CD14-positive monocyte (primary cell): ENCODE measurements at regions not wholly inside any gene's neighbourhood (a gene's known extent, or its start where the extent isn't known, plus 50 kb on each side); places are given as distances from the start of the nearest gene placed in this dataset.

Source experiments
- DNase-seq, 3 donors: peaks; one replicate each; pipeline ENCODE4 v3.0.0-alpha.2; 2011 to 2022
- H2AFZ ChIP-seq: 2 replicates; pipeline ENCODE4 v1.6.0; 2012; ENCODE audit warnings: mild to moderate bottlenecking, low read depth, low read length, inconsistent platforms; ENCODE audit not compliant: insufficient read depth, poor library complexity, severe bottlenecking
- H3K27ac ChIP-seq, 2 donors: 1 replicate in 1 of 2; 2 replicates in 1 of 2; pipeline ENCODE4 v1.5.1; 2012 to 2013; ENCODE audit warnings: low read length in 2 of 2, control low read depth in 1 of 2, inconsistent platforms in 1 of 2, low read depth in 1 of 2, mild to moderate bottlenecking in 1 of 2
- H3K27me3 ChIP-seq, 2 donors: one replicate each; pipeline versions ENCODE4 v1.6.0 to v1.6.1; 2011 to 2013; ENCODE audit warnings: low read length in 2 of 2; ENCODE audit not compliant: control insufficient read depth in 2 of 2, insufficient read depth in 2 of 2
- H3K36me3 ChIP-seq, 2 donors: replicated peaks in 1 of 2; 1 replicate in 1 of 2; 2 replicates in 1 of 2; pipeline versions ENCODE4 v1.5.1 to v1.6.1; 2012 to 2013; ENCODE audit warnings: low read length in 2 of 2, control low read depth in 1 of 2, inconsistent platforms in 1 of 2, mild to moderate bottlenecking in 1 of 2; ENCODE audit not compliant: insufficient read depth in 2 of 2, control insufficient read depth in 1 of 2
- H3K4me1 ChIP-seq, 2 donors: 1 replicate in 1 of 2; 2 replicates in 1 of 2; pipeline versions ENCODE4 v1.5.1 to v1.6.1; 2012 to 2013; ENCODE audit warnings: low read length in 2 of 2, control low read depth in 1 of 2, inconsistent platforms in 1 of 2, mild to moderate bottlenecking in 1 of 2, moderate library complexity in 1 of 2; ENCODE audit not compliant: insufficient read depth in 2 of 2, control insufficient read depth in 1 of 2
- H3K4me2 ChIP-seq: replicated peaks from 2 replicates; pipeline ENCODE3; 2012; ENCODE audit warnings: low read length, moderate library complexity, mild to moderate bottlenecking; ENCODE audit not compliant: poor library complexity, severe bottlenecking; ENCODE audit errors: extremely low read depth
- H3K4me3 ChIP-seq, 3 experiments: fragments of 200-600 bp in 1 of 3; sonication (generic) in 1 of 3; replicated peaks in 1 of 3; 1 replicate in 2 of 3; 2 replicates in 1 of 3; pipeline ENCODE4 v1.5.1; 2011 to 2013; ENCODE audit warnings: low read length in 3 of 3, mild to moderate bottlenecking in 3 of 3, control low read depth in 2 of 3, low read depth in 2 of 3, inconsistent platforms in 1 of 3, moderate library complexity in 1 of 3
- H3K79me2 ChIP-seq: 2 replicates; pipeline ENCODE4 v1.6.0; 2012; ENCODE audit warnings: mild to moderate bottlenecking, control low read depth, inconsistent platforms, low read length, moderate library complexity; ENCODE audit not compliant: insufficient read depth
- H3K9ac ChIP-seq: 2 replicates; pipeline ENCODE4 v1.6.0; 2017; ENCODE audit warnings: low read length, mild to moderate bottlenecking; ENCODE audit not compliant: insufficient read depth, poor library complexity, severe bottlenecking
- H3K9me3 ChIP-seq, 2 donors: replicated peaks in 1 of 2; 1 replicate in 1 of 2; 2 replicates in 1 of 2; pipeline versions ENCODE4 v1.5.1 to v1.6.1; 2012 to 2013; ENCODE audit warnings: low read length in 2 of 2, control low read depth in 1 of 2; ENCODE audit not compliant: control insufficient read depth in 1 of 2, insufficient read depth in 1 of 2
- H4K20me1 ChIP-seq: 2 replicates; pipeline ENCODE4 v1.6.0; 2012; ENCODE audit warnings: mild to moderate bottlenecking, low read length, control low read depth, moderate library complexity; ENCODE audit not compliant: insufficient read depth
- H3K27ac Mint-ChIP-seq, 7 donors: one replicate each; pipeline ENCODE4 v1.8.0; 2020; ENCODE audit warnings: mild to moderate bottlenecking in 7 of 7, mixed read lengths in 7 of 7, moderate library complexity in 6 of 7, inconsistent platforms in 2 of 7
- H3K27me3 Mint-ChIP-seq, 3 donors: one replicate each; pipeline ENCODE4 v1.8.0; 2021 to 2022; ENCODE audit warnings: low read depth in 3 of 3, mild to moderate bottlenecking in 3 of 3, mixed read lengths in 3 of 3, moderate library complexity in 3 of 3, inconsistent platforms in 1 of 3
- H3K36me3 Mint-ChIP-seq, 2 donors: one replicate each; pipeline ENCODE4 v1.8.0; 2020; ENCODE audit warnings: mixed read lengths in 2 of 2, inconsistent platforms in 1 of 2, mild to moderate bottlenecking in 1 of 2
- H3K4me1 Mint-ChIP-seq: one replicate; pipeline ENCODE4 v1.8.0; 2020; ENCODE audit warnings: mild to moderate bottlenecking, mixed read lengths
- H3K4me3 Mint-ChIP-seq, 2 donors: one replicate each; pipeline ENCODE4 v1.8.0; 2020; ENCODE audit warnings: mild to moderate bottlenecking in 2 of 2, mixed read lengths in 2 of 2, moderate library complexity in 1 of 2
- H3K9me3 Mint-ChIP-seq, 7 donors: one replicate each; pipeline ENCODE4 v1.8.0; 2020 to 2022; ENCODE audit warnings: mixed read lengths in 7 of 7, mild to moderate bottlenecking in 6 of 7, moderate library complexity in 6 of 7, inconsistent platforms in 2 of 7
- WGBS: methylation state at CpG from one replicate; pipeline ENCODE4 v1.1.5; 2013; ENCODE audit warnings: missing lambda C conversion rate; ENCODE audit not compliant: insufficient coverage; 5-methylcytosine and 5-hydroxymethylcytosine counted together
- intact Hi-C, 2 donors: fragments of 100-400 bp; cut with micrococcal nuclease; formaldehyde crosslinking; loops; one replicate each; pipeline versions ENCODE4 v1.15.0 to v1.15.1; 2023
- TF ChIP-seq, protein P1 (sequence below): fragments of 200-600 bp; IDR thresholded peaks from one replicate; pipeline ENCODE4 v1.8.0; 2022; ENCODE audit warnings: antibody characterized with exemption, mild to moderate bottlenecking

DNA sequence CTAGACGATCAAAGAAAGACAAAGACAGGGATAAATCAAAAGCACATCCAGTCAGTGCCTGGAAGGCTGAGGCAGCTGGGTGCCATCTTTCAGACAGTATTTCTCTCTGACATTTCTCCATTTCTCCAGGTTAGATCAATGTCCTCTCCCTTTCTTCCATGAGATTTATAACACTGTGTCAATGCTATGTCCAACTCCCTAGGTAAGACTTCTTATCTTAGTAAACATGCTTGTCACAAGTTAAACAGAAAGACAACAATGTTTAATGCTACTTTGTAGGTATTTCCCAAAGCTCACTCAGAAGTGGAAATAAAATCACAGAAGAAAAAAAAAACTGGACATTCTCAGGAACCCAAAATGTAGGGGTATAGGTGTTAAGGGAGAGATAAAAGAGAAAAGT is 113.9 kb downstream of the GPR63 start:
- Histone ChIP-seq H3K27ac (no peak overlapping the region), H2AFZ (no peak overlapping the region), H3K36me3 (no peaks in the 10 kb centered on the region), H4K20me1 (no peaks in the 10 kb centered on the region), H3K79me2 (no peaks in the 10 kb centered on the region), H3K4me2 (no peak overlapping the region), H3K9ac (no peak overlapping the region), H3K4me3 (no peak overlapping the region), H3K27me3 (no peaks in the 10 kb centered on the region), H3K4me1 (no peaks in the 10 kb centered on the region), H3K9me3 (no peaks in the 10 kb centered on the region)
- intact Hi-C loops: no loop called here
- no peaks in the 10 kb centered on the region for H3K36me3 Mint-ChIP-seq
- H3K27ac Mint-ChIP-seq: no peak overlapping the region
- 75% methylated on average over 1 of the region's 1 CpG for WGBS
- H3K4me1 Mint-ChIP-seq: no peaks in the 10 kb centered on the region
- no peak for DNase-seq
- H3K9me3 Mint-ChIP-seq: peaks cover 0 to 2% (median 0%) of the 10 kb centered on the region in 7 donors
- TF ChIP-seq, protein P1, sequence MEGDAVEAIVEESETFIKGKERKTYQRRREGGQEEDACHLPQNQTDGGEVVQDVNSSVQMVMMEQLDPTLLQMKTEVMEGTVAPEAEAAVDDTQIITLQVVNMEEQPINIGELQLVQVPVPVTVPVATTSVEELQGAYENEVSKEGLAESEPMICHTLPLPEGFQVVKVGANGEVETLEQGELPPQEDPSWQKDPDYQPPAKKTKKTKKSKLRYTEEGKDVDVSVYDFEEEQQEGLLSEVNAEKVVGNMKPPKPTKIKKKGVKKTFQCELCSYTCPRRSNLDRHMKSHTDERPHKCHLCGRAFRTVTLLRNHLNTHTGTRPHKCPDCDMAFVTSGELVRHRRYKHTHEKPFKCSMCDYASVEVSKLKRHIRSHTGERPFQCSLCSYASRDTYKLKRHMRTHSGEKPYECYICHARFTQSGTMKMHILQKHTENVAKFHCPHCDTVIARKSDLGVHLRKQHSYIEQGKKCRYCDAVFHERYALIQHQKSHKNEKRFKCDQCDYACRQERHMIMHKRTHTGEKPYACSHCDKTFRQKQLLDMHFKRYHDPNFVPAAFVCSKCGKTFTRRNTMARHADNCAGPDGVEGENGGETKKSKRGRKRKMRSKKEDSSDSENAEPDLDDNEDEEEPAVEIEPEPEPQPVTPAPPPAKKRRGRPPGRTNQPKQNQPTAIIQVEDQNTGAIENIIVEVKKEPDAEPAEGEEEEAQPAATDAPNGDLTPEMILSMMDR: no peak
- H3K27me3 Mint-ChIP-seq: peaks cover 0 to 1% (median 0%) of the 10 kb centered on the region in 3 donors
- H3K4me3 Mint-ChIP-seq: no peak overlapping the region

DNA sequence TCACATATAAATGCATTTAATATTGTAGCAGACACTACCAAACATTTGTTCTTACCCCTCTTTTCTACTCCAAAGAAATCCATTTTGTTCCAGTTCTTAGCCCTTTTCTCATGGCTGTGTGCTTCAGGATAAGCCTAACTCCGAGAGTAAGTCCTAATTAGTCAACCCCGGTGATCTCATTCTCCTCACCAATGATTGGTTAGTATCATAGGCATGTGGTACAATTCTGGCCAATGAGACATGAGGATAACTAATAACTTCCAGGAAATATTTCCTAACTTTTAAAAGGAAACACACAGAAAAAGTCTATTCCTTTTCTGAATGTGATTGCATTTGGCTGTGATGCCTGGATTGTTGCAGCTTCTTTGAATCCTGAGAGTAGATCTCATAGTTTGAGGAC is 116.0 kb downstream of the GPR63 start:
- WGBS: no CpG with 5 or more reads among the region's 2 CpGs
- no peak overlapping the region for H3K4me3 Mint-ChIP-seq
- Histone ChIP-seq H3K27ac (no peak overlapping the region), H4K20me1 (no peaks in the 10 kb centered on the region), H3K4me1 (no peaks in the 10 kb centered on the region), H3K4me2 (no peak overlapping the region), H3K4me3 (no peak overlapping the region), H3K36me3 (no peaks in the 10 kb centered on the region), H3K9ac (no peak overlapping the region), H3K27me3 (no peaks in the 10 kb centered on the region), H3K9me3 (no peaks in the 10 kb centered on the region), H2AFZ (no peak overlapping the region), H3K79me2 (no peaks in the 10 kb centered on the region)
- DNase-seq: no peak
- no peaks in the 10 kb centered on the region for H3K4me1 Mint-ChIP-seq
- TF ChIP-seq, protein P1: no peak
- peaks cover 0 to 3% (median 0%) of the 10 kb centered on the region in 7 donors for H3K9me3 Mint-ChIP-seq
- no peak overlapping the region for H3K27ac Mint-ChIP-seq
- no peaks in the 10 kb centered on the region for H3K36me3 Mint-ChIP-seq
- intact Hi-C loops: no loop called here
- H3K27me3 Mint-ChIP-seq: peaks cover 0 to 1% (median 0%) of the 10 kb centered on the region in 3 donors
